IPS-20b (cell line): ENCODE measurements at regions not wholly inside any gene's neighbourhood (a gene's known extent, or its start where the extent isn't known, plus 50 kb on each side); places are given as distances from the start of the nearest gene placed in this dataset.
"Not testable (repeated sequence)": the region's sequence is repeated elsewhere in the genome, so short reads cannot be mapped to it uniquely, and the experiment has no call there.

ENCODE experiments used
- H3K27ac ChIP-seq: one replicate; pipeline ENCODE4 v1.5.1; 2013; ENCODE audit warnings: low read length
- H3K27me3 ChIP-seq: 2 replicates; pipeline ENCODE4 v1.6.1; 2013; ENCODE audit warnings: mild to moderate bottlenecking, low read length, inconsistent platforms; ENCODE audit not compliant: insufficient read depth
- H3K36me3 ChIP-seq: 2 replicates; pipeline ENCODE4 v1.6.1; 2013; ENCODE audit warnings: low read depth, mild to moderate bottlenecking, inconsistent platforms, low read length, moderate library complexity; ENCODE audit not compliant: insufficient read depth
- H3K4me1 ChIP-seq: 2 replicates; pipeline ENCODE4 v1.6.1; 2013; ENCODE audit warnings: mild to moderate bottlenecking, control low read depth, inconsistent platforms, low read length, moderate library complexity; ENCODE audit not compliant: insufficient read depth
- H3K4me3 ChIP-seq: 2 replicates; pipeline ENCODE4 v1.5.1; 2013; ENCODE audit warnings: mild to moderate bottlenecking, low read length, inconsistent platforms
- H3K9ac ChIP-seq: 2 replicates; pipeline ENCODE4 v1.6.1; 2013; ENCODE audit warnings: low read depth, mild to moderate bottlenecking, inconsistent platforms, low read length, moderate library complexity
- H3K9me3 ChIP-seq: 2 replicates; pipeline ENCODE4 v1.6.1; 2013; ENCODE audit warnings: mild to moderate bottlenecking, low read depth, low read length, inconsistent platforms; ENCODE audit not compliant: insufficient read depth

DNA sequence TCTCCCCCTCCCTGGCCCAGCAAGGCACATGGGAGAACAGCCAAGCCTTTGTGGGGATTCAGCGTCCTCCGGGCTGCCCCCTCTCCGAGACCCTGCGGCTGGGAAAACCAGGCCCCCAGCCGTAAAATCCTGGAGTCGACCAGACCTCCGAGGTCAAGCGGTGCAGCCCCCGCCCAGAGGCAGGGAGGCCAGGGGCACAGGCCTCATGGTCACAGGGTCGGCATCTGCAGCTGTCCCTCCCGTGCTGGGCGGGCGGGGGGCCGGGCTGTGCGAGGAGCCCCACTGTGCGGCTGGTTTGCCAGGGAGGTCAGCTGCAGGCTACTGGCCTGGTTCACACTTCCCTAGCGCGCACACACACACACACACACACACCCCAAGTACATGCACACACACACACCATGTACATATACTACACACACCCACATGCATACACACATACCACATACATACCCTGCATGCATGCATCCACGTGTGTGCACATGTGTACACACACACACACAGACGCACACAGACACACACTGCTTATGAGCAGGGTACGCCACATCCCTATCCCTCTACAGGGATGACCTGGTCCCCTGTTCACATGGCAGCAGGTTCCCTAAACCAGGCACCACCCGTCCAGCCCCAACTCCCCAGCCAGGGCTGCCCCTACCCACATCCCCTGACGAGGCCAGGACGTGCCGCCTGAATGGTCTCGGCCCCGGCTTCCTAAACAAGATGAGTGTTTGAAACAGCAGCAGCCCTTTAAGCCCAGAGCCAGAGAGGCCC is 108.9 kb upstream of the CIBAR2 start:
- no peak overlapping the region for H3K4me3 ChIP-seq
- no peaks in the 10 kb centered on the region for H3K27me3 ChIP-seq
- H3K27ac ChIP-seq = no peak overlapping the region
- peaks cover 10% of the 10 kb centered on the region for H3K4me1 ChIP-seq
- H3K9me3 ChIP-seq = peaks cover 4% of the 10 kb centered on the region; the same call in 1 of the 2 replicates
- H3K36me3 ChIP-seq = no peaks in the 10 kb centered on the region
- peak overlapping the region; percentile 41; the same call in 1 of the 2 replicates for H3K9ac ChIP-seq

DNA sequence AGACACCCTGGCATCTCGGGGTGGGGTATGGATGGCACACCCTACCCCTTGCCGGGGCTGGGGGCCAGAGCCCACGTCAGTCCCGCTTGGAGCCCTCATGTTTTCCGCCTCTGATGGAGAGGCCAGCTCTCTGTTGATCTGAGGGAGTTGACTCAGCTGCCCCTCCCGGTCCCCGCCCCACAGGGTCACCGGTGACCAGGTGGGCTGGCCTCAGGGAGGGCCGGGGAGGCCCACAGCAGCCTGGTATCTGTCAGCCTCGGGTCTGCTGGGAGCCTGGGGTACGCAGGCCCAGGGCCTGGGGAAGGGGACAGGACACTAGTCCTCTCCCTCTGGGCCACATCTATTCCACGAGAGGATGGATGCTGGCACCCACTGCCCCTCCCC is 109.5 kb upstream of the CIBAR2 start:
- no peaks in the 10 kb centered on the region for H3K27me3 ChIP-seq
- peaks cover 4% of the 10 kb centered on the region; the same call in 1 of the 2 replicates for H3K9me3 ChIP-seq
- H3K4me3 ChIP-seq = no peak overlapping the region
- no peak overlapping the region for H3K27ac ChIP-seq
- no peak overlapping the region for H3K9ac ChIP-seq
- H3K4me1 ChIP-seq = peaks cover 10% of the 10 kb centered on the region
- no peaks in the 10 kb centered on the region for H3K36me3 ChIP-seq

- Histone ChIP-seq H3K4me3 (no peak overlapping the region), H3K27ac (no peak overlapping the region), H3K27me3 (no peaks in the 10 kb centered on the region), H3K9me3 (peaks cover 4% of the 10 kb centered on the region; the same call in 1 of the 2 replicates), H3K4me1 (peaks cover 13% of the 10 kb centered on the region), H3K9ac (no peak overlapping the region), H3K36me3 (no peaks in the 10 kb centered on the region)
Measured at GRCh38 chr16:85222155-85222863, 110.0 kb upstream of the CIBAR2 start.

DNA sequence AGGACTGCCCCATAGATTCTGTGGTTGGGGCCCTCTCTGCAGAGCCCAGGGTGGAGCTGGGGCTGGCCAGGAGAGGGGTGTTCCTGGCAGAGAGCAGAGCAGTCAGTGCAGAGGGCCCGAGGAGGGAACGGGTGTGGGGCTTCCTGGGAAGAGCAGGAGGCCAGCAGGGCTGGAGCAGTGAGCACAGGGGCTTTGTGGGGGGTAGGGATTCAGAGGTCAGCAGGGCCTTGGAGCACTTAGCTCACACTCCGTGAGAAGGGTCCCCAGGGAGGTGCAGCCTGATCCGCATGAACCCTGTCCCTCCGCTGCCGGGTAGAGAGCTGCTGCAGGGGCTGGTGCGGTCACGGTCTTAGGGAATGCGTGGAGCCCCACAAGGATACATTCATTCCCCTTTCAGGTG is 113.0 kb upstream of the CIBAR2 start:
- Histone ChIP-seq H3K27me3 (no peaks in the 10 kb centered on the region), H3K36me3 (no peaks in the 10 kb centered on the region), H3K4me1 (peaks cover 15% of the 10 kb centered on the region), H3K9me3 (peaks cover 4% of the 10 kb centered on the region; the same call in 1 of the 2 replicates), H3K9ac (no peak overlapping the region), H3K27ac (no peak overlapping the region), H3K4me3 (no peak overlapping the region)

DNA sequence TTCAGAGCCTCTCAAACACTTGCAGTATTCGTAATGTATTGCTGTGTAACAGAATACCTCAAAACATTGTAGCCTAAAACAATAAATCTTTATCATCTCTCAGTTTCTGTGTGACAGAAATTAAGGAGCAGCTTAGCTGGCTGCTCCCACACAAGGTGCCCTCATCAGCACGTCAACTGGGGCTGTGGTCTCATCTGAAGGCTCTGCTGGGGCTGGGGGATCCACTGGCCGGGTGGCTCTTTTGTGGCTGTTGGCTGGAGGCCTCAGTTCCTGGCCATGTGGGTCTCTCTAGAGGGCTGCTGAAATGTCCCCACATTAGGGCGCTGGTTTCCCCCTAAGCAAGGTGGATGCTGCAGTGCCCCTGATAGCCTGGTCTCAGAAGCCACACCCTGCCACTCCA is 113.4 kb upstream of the CIBAR2 start:
- no peak overlapping the region for H3K9ac ChIP-seq
- no peak overlapping the region for H3K4me3 ChIP-seq
- peaks cover 11% of the 10 kb centered on the region for H3K4me1 ChIP-seq
- H3K9me3 ChIP-seq = peaks cover 4% of the 10 kb centered on the region; the same call in 1 of the 2 replicates
- no peaks in the 10 kb centered on the region for H3K27me3 ChIP-seq
- no peak overlapping the region for H3K27ac ChIP-seq
- no peaks in the 10 kb centered on the region for H3K36me3 ChIP-seq

DNA sequence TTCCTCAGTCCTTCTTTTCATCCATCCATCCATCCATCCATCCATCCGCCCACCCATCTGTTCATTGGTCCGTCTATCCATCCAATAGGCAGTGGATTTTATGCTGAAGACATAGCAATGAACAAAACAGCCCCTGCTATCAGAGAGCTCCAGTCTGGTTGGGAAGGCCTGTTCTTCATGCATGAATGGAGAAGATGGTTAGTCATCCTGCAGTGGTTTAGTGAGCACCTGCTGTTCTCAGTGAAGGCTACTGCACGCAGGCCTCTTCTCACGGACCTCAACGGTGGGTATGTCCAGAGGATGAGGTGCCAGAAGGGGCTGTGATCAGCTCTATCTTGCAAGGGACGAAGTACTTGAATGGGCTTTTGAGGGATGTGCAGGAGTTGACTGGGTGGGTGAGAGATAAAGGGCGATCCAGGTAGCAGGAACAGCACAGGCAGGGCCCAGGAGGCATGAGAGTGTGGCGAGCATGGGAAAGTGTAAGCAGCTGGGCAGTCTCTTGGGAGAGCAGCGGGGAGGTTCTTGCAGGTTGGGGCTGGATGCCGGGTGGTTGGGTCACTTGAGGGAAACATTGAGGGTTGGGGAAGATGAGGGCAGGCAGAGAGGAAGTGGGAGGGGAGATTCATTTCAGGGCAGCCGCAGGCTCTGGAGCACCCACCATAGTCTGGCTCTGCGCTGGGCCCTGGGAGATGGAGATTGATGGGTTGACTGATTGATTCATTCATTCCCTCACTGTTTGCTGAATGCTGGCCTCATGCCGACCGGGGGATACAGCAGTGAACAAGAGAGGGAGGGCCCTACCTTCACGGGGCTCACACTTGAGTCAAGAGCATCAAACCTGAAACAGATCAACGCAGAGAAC is 115.0 kb upstream of the CIBAR2 start:
- Histone ChIP-seq H3K27ac (no peak overlapping the region), H3K4me1 (peaks cover 8% of the 10 kb centered on the region; the same call in 1 of the 2 replicates), H3K9me3 (peaks cover 4% of the 10 kb centered on the region; the same call in 1 of the 2 replicates), H3K4me3 (no peak overlapping the region), H3K9ac (no peak overlapping the region), H3K27me3 (no peaks in the 10 kb centered on the region), H3K36me3 (no peaks in the 10 kb centered on the region)

DNA sequence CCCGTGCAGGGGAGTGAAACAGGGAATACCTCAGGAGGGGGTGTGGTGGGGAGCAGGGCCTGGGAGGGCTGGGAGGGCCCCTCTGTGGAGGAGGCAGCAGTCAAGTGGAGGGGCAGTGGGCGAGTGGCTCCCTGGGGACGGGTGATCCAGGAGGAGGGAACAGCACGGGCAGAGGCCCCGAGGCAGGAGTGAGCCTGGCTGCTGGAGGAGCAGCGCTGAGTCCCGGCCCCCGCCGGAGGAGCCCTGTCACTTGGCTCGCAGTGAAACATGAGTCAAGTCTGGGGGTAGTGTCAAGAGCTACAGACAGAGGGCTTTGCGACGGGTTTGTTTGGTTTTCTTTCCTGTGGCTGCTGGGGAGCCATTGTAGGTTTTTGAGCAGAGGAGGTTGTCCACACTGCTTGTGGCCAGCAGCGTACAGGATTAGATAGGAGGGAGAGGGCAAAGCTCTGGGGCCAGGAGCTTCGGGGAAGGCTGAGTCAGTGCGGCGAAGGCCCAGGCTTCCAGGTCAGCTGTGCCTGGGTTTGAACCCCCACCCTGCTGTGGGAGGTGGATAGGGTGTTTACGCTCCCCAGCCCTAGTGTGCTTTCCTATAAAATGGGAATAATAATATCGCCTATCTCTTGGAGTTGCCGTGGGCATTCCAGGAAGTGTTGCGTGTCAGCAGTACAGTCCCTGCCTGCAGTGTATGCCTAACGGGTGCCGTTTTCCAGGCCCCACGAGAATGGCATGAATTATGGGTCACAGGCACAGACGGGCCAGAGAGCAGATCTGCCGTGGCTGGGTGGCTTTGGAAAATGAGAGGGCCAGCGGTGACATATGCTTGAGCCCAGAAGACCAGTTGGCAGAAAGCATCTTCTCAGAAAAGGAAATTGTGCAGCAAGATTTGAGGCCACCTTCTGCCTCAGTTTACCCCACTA is 115.9 kb upstream of the CIBAR2 start:
- Histone ChIP-seq H3K9ac (no peak overlapping the region; the same call in 1 of the 2 replicates), H3K27ac (no peak overlapping the region), H3K4me1 (peaks cover 8% of the 10 kb centered on the region; the same call in 1 of the 2 replicates)

GRCh38 chr16:85228970-85229430 is 116.7 kb upstream of the CIBAR2 start:
- H3K27ac ChIP-seq = no peak overlapping the region
- H3K4me1 ChIP-seq = peaks cover 8% of the 10 kb centered on the region; the same call in 1 of the 2 replicates
- H3K27me3 ChIP-seq = no peaks in the 10 kb centered on the region
- H3K4me3 ChIP-seq = no peak overlapping the region
- peaks cover 4% of the 10 kb centered on the region; the same call in 1 of the 2 replicates for H3K9me3 ChIP-seq
- no peaks in the 10 kb centered on the region for H3K36me3 ChIP-seq
- no peak overlapping the region for H3K9ac ChIP-seq

More for the DNA sequence above, 115.9 kb upstream of the CIBAR2 start:
- peaks cover 4% of the 10 kb centered on the region; the same call in 1 of the 2 replicates for H3K9me3 ChIP-seq
- H3K36me3 ChIP-seq = no peaks in the 10 kb centered on the region
- H3K27me3 ChIP-seq = no peaks in the 10 kb centered on the region
- H3K4me3 ChIP-seq = no peak overlapping the region

GRCh38 chr16:85229869-85230462 is 117.7 kb upstream of the CIBAR2 start:
- Histone ChIP-seq H3K4me1 (peaks cover 8% of the 10 kb centered on the region; the same call in 1 of the 2 replicates), H3K9me3 (peaks cover 4% of the 10 kb centered on the region; the same call in 1 of the 2 replicates), H3K27ac (no peak overlapping the region), H3K4me3 (no peak overlapping the region), H3K9ac (no peak overlapping the region), H3K27me3 (no peaks in the 10 kb centered on the region), H3K36me3 (no peaks in the 10 kb centered on the region)

- not testable (repeated sequence) for H3K4me3 ChIP-seq, H3K27ac ChIP-seq, H3K9me3 ChIP-seq, H3K9ac ChIP-seq, H3K4me1 ChIP-seq, H3K36me3 ChIP-seq, H3K27me3 ChIP-seq
Measured at GRCh38 chr16:85230764-85231383, 118.6 kb upstream of the CIBAR2 start.
